ENCODE measurements at regions not wholly inside any gene's neighbourhood (a gene's known extent, or its start where the extent isn't known, plus 50 kb on each side); places are given as distances from the start of the nearest gene placed in this dataset.

DNA sequence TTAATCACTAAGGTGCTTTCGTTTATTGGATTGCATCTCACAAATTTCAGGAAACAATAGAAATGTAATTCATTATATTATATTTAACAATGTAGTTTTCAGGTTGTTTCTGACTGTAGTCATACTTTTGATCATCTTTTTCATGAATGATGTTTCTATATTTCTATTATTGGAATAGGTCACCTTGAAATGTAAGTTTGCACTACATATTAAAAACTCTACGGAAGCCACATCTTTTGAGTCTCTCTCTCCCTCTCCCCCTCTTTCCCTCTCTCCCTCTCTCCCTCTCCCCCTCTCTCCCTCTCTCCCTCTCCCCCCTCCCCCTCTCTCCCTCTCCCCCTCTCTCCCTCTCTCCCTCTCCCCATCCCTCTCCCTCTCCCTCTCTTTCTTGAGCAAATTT lies 131.3 kb upstream of the FBXL4 start:
- BruUV-seq (replicated peaks): no TSS peak

DNA sequence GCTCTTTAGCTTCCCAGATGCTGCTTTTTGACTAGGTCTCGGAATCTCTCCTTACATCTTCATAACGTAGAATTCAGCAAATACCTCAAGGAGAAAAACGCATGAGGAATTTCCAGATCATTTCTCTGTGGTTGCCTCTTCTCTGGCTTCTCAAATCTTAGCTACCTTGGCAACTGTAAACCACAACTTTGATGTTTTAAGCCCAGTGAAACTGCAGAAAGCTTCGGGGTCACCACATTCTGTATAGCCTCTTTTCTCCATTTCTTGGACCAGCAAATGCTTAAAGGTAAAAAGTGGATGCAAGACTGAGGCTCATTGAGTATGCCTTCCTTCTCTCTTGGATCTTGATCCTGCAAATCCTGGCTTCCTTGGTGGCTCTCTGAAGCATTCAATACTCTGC lies 125.5 kb upstream of the FBXL4 start:
- DNase-seq: no peak
- H3K4me3 ChIP-seq (ENCODE audit: low read depth, low read length): no peak overlapping the region
- Mint-ChIP-seq H3K27ac (ENCODE audit: unreplicated experiment) (no peak overlapping the region), H3K4me1 (ENCODE audit: low read depth, unreplicated experiment) (no peaks in the 10 kb centered on the region), H3K9me3 (ENCODE audit: unreplicated experiment) (no peaks in the 10 kb centered on the region), H3K27me3 (ENCODE audit: insufficient read depth, unreplicated experiment) (peaks cover 10% of the 10 kb centered on the region), H3K4me3 (ENCODE audit: unreplicated experiment) (no peak overlapping the region), H3K36me3 (ENCODE audit: insufficient read depth, unreplicated experiment) (no peaks in the 10 kb centered on the region)
- intact Hi-C loops (cut with micrococcal nuclease; ENCODE audit: unreplicated experiment): no loop called here
- H3K36me3 ChIP-seq (ENCODE audit: control insufficient read depth, insufficient read depth, low read length): no peaks in the 10 kb centered on the region
- TF ChIP-seq CTCF (IDR thresholded peaks at IDR 0.05; ENCODE audit: insufficient read depth in 1 of 2, low read depth in 1 of 2, low read length in 1 of 2, severe bottlenecking in 1 of 2, unreplicated experiment in 1 of 2): no peak
- ChIA-PET POLR2A (no interaction called here), CTCF (no interaction called here)
- no TSS peak for BruUV-seq (replicated peaks)
- H3K4me1 ChIP-seq: no peaks in the 10 kb centered on the region
- no peaks in the 10 kb centered on the region for H3K27me3 ChIP-seq (replicated peaks; ENCODE audit: control insufficient read depth, insufficient read depth, low read length)
- H3K9me3 ChIP-seq: no peaks in the 10 kb centered on the region

More for the DNA sequence above, 131.3 kb upstream of the FBXL4 start:
- Mint-ChIP-seq H3K9me3 (ENCODE audit: unreplicated experiment) (no peaks in the 10 kb centered on the region), H3K4me3 (ENCODE audit: unreplicated experiment) (no peak overlapping the region), H3K27me3 (ENCODE audit: insufficient read depth, unreplicated experiment) (peaks cover 11% of the 10 kb centered on the region), H3K4me1 (ENCODE audit: low read depth, unreplicated experiment) (no peaks in the 10 kb centered on the region), H3K36me3 (ENCODE audit: insufficient read depth, unreplicated experiment) (no peaks in the 10 kb centered on the region), H3K27ac (ENCODE audit: unreplicated experiment) (no peak overlapping the region)
- Histone ChIP-seq H3K4me3 (ENCODE audit: low read depth, low read length) (no peak overlapping the region), H3K36me3 (ENCODE audit: control insufficient read depth, insufficient read depth, low read length) (no peaks in the 10 kb centered on the region), H3K27me3 (replicated peaks; ENCODE audit: control insufficient read depth, insufficient read depth, low read length) (no peaks in the 10 kb centered on the region), H3K9me3 (no peaks in the 10 kb centered on the region), H3K4me1 (no peaks in the 10 kb centered on the region)
- ChIA-PET CTCF (no interaction called here), POLR2A (no interaction called here)
- no peak for DNase-seq
- intact Hi-C loops (cut with micrococcal nuclease; ENCODE audit: unreplicated experiment): no loop called here
- no peak for TF ChIP-seq CTCF (IDR thresholded peaks at IDR 0.05; ENCODE audit: insufficient read depth in 1 of 2, low read depth in 1 of 2, low read length in 1 of 2, severe bottlenecking in 1 of 2, unreplicated experiment in 1 of 2)

- no peak for DNase-seq
- no peak for TF ChIP-seq CTCF (IDR thresholded peaks at IDR 0.05; ENCODE audit: insufficient read depth in 1 of 2, low read depth in 1 of 2, low read length in 1 of 2, severe bottlenecking in 1 of 2, unreplicated experiment in 1 of 2)
- POLR2A ChIA-PET: no interaction called here
- Histone ChIP-seq H3K4me1 (no peaks in the 10 kb centered on the region), H3K36me3 (ENCODE audit: control insufficient read depth, insufficient read depth, low read length) (no peaks in the 10 kb centered on the region), H3K4me3 (ENCODE audit: low read depth, low read length) (no peak overlapping the region), H3K27me3 (replicated peaks; ENCODE audit: control insufficient read depth, insufficient read depth, low read length) (0 out of 2 replicates have a peak, but pooled peaks cover 1% of the 10 kb centered on the region), H3K9me3 (no peaks in the 10 kb centered on the region)
- no TSS peak for BruUV-seq (replicated peaks)
- no peaks in the 10 kb centered on the region for H3K4me1 Mint-ChIP-seq (ENCODE audit: low read depth, unreplicated experiment)
- H3K36me3 Mint-ChIP-seq (ENCODE audit: insufficient read depth, unreplicated experiment): no peaks in the 10 kb centered on the region
- CTCF ChIA-PET: no interaction called here
- no peaks in the 10 kb centered on the region for H3K9me3 Mint-ChIP-seq (ENCODE audit: unreplicated experiment)
- H3K27me3 Mint-ChIP-seq (ENCODE audit: insufficient read depth, unreplicated experiment): peaks cover 14% of the 10 kb centered on the region
- H3K27ac Mint-ChIP-seq (ENCODE audit: unreplicated experiment): no peak overlapping the region
- intact Hi-C loops (cut with micrococcal nuclease; ENCODE audit: unreplicated experiment): no loop called here
- H3K4me3 Mint-ChIP-seq (ENCODE audit: unreplicated experiment): no peak overlapping the region
Measured at GRCh38 chr6:99066044-99066443, 118.3 kb upstream of the FBXL4 start.
